SK-N-SH (cell line): ENCODE measurements at regions not wholly inside any gene's neighbourhood (a gene's known extent, or its start where the extent isn't known, plus 50 kb on each side); places are given as distances from the start of the nearest gene placed in this dataset.

Source experiments
- CTCF ChIA-PET: fragments of 300-600, 350-600 bp; formaldehyde crosslinking; extraction: SDS; loops from one replicate; lab custom pipeline; 2021; lab: Yijun Ruan, JAX
- POLR2A ChIA-PET: fragments of 350-600 bp; sonication (Branson Sonifier 250); formaldehyde crosslinking; extraction: SDS; loops from one replicate; lab custom pipeline; 2020; ENCODE audit warnings: antibody characterized with exemption, inconsistent platforms; lab: Yijun Ruan, JAX
- DNase-seq: peaks from one replicate; pipeline ENCODE4 v3.0.0; 2012
- H2AFZ ChIP-seq: fragments of 200-600 bp; sonication (generic); 2 replicates; pipeline ENCODE4 v1.8.1; 2016; ENCODE audit warnings: antibody characterized with exemption, mild to moderate bottlenecking, low read depth
- H3F3A ChIP-seq: fragments of 200-600 bp; sonication (generic); replicated peaks from 2 replicates; pipeline ENCODE3; 2016; ENCODE audit warnings: antibody characterized with exemption, mild to moderate bottlenecking; ENCODE audit not compliant: insufficient read depth
- H3K27ac ChIP-seq, 2 experiments: fragments of 200-500 bp in 1 of 2; fragments of 200-600 bp in 1 of 2; sonication (Bioruptor generic) in 1 of 2; sonication (generic), shearing (Covaris generic) in 1 of 2; 2 replicates each; pipeline versions ENCODE4 v1.5.1 to v1.6.1; 2014 to 2016; ENCODE audit warnings: low read depth in 2 of 2, inconsistent platforms in 1 of 2, low read length in 1 of 2, mild to moderate bottlenecking in 1 of 2, mixed read lengths in 1 of 2
- H3K27me3 ChIP-seq: fragments of 200-600 bp; sonication (generic), shearing (Covaris generic); 2 replicates; pipeline ENCODE4 v1.6.1; 2016; ENCODE audit warnings: mixed run types; ENCODE audit not compliant: insufficient read depth
- H3K36me3 ChIP-seq, 2 experiments: fragments of 200-500 bp in 1 of 2; fragments of 200-600 bp in 1 of 2; sonication (Bioruptor generic) in 1 of 2; sonication (generic) in 1 of 2; replicated peaks in 1 of 2; 2 replicates each; pipeline versions ENCODE3 to v1.5.1; 2014 to 2016; ENCODE audit warnings: low read length in 1 of 2, mild to moderate bottlenecking in 1 of 2; ENCODE audit not compliant: insufficient read depth in 2 of 2, control insufficient read depth in 1 of 2
- H3K4me1 ChIP-seq, 2 experiments: fragments of 200-500 bp in 1 of 2; fragments of 200-600 bp in 1 of 2; sonication (Bioruptor generic) in 1 of 2; sonication (generic), shearing (Covaris generic) in 1 of 2; 2 replicates each; pipeline versions ENCODE4 v1.5.1 to v1.6.1; 2014 to 2016; ENCODE audit warnings: low read depth in 1 of 2, low read length in 1 of 2, mixed run types in 1 of 2; ENCODE audit not compliant: insufficient read depth in 2 of 2, control insufficient read depth in 1 of 2
- H3K4me2 ChIP-seq: fragments of 200-600 bp; sonication (generic), shearing (Covaris generic); 2 replicates; pipeline ENCODE4 v1.6.1; 2017; ENCODE audit warnings: mixed run types
- H3K4me3 ChIP-seq, 2 experiments: fragments of 200-500 bp in 1 of 2; fragments of 200-600 bp in 1 of 2; sonication (Bioruptor generic) in 1 of 2; sonication (generic), shearing (Covaris generic) in 1 of 2; 2 replicates each; pipeline versions ENCODE4 v1.5.1 to v1.8.1; 2014 to 2016; ENCODE audit warnings: low read depth in 2 of 2, inconsistent platforms in 1 of 2, low read length in 1 of 2, mild to moderate bottlenecking in 1 of 2, mixed read lengths in 1 of 2, moderate library complexity in 1 of 2
- H3K79me2 ChIP-seq: fragments of 200-600 bp; sonication (generic); 2 replicates; pipeline ENCODE4 v1.8.1; 2017; ENCODE audit warnings: mild to moderate bottlenecking; ENCODE audit not compliant: insufficient read depth
- H3K9ac ChIP-seq: fragments of 200-600 bp; sonication (generic); 2 replicates; pipeline ENCODE4 v1.6.1; 2017; ENCODE audit warnings: mixed run types
- H3K9me2 ChIP-seq: fragments of 200-600 bp; sonication (generic); 2 replicates; pipeline ENCODE4 v1.6.1; 2017; ENCODE audit warnings: mixed run types
- H3K9me3 ChIP-seq: fragments of 200-600 bp; sonication (generic); 2 replicates; pipeline ENCODE4 v1.6.1; 2017; ENCODE audit warnings: mixed run types, mild to moderate bottlenecking, moderate library complexity
- H4K20me1 ChIP-seq: fragments of 200-600 bp; sonication (generic); 2 replicates; pipeline ENCODE4 v1.6.1; 2017; ENCODE audit warnings: mild to moderate bottlenecking, mixed run types; ENCODE audit not compliant: insufficient read depth
- CHD2 ChIP-seq: fragments of 150-350 bp; IDR thresholded peaks from 2 replicates; pipeline ENCODE4 v1.6.1; 2018; ENCODE audit warnings: low read length; ENCODE audit not compliant: partially characterized antibody
- EP300 ChIP-seq, 2 experiments: IDR thresholded peaks; 2 replicates each; pipeline versions ENCODE4 v1.4.0 to v1.6.1; 2012; ENCODE audit warnings: borderline replicate concordance in 1 of 2, low read depth in 1 of 2, low read length in 1 of 2
- EZH2phosphoT487 ChIP-seq: fragments of 200-600 bp; sonication (generic); IDR thresholded peaks from 2 replicates; pipeline ENCODE4 v1.6.1; 2017; ENCODE audit warnings: low read depth, mixed run types, mild to moderate bottlenecking, antibody characterized with exemption, moderate library complexity, borderline replicate concordance
- MXI1 ChIP-seq: IDR thresholded peaks from 2 replicates; pipeline ENCODE4 v1.6.1; 2012; ENCODE audit warnings: mild to moderate bottlenecking, low read depth, low read length, improper control_type of control experiment
- NFIC ChIP-seq: IDR thresholded peaks from 2 replicates; pipeline ENCODE4 v1.4.0; 2012; ENCODE audit warnings: borderline replicate concordance
- NRF1 ChIP-seq: IDR thresholded peaks from 2 replicates; pipeline ENCODE4 v1.6.1; 2012; ENCODE audit warnings: low read depth, mild to moderate bottlenecking, low read length
- RXRA ChIP-seq: IDR thresholded peaks from 2 replicates; pipeline ENCODE4 v1.4.0; 2012; ENCODE audit warnings: low read depth, mild to moderate bottlenecking, borderline replicate concordance
- SMC3 ChIP-seq: IDR thresholded peaks from 2 replicates; pipeline ENCODE4 v1.6.1; 2012; ENCODE audit warnings: low read depth, low read length, improper control_type of control experiment
- TEAD4 ChIP-seq: IDR thresholded peaks from 2 replicates; pipeline ENCODE4 v1.4.0; 2012; ENCODE audit warnings: mild to moderate bottlenecking, borderline replicate concordance; ENCODE audit not compliant: insufficient read depth
- WGBS: methylation state at CpG from one replicate; pipeline ENCODE4 v1.1.6; 2017; ENCODE audit warnings: low lambda C conversion rate; 5-methylcytosine and 5-hydroxymethylcytosine counted together
- TF ChIP-seq, protein P1 (sequence below): IDR thresholded peaks from 2 replicates; pipeline ENCODE4 v1.4.0; 2012; ENCODE audit warnings: low read depth, borderline replicate concordance
- TF ChIP-seq, protein P2 (sequence below): IDR thresholded peaks from 2 replicates; pipeline ENCODE4; 2012
- TF ChIP-seq, protein P3 (sequence below): fragments of 150-350 bp; IDR thresholded peaks from 2 replicates; pipeline ENCODE4 v1.6.1; 2016; ENCODE audit warnings: mild to moderate bottlenecking, low read depth, low read length
- TF ChIP-seq, protein P4 (sequence below): fragments of 200-600 bp; sonication (generic); IDR thresholded peaks from 2 replicates; pipeline ENCODE4 v1.6.1; 2017; ENCODE audit warnings: antibody characterized with exemption, mild to moderate bottlenecking, moderate library complexity

DNA sequence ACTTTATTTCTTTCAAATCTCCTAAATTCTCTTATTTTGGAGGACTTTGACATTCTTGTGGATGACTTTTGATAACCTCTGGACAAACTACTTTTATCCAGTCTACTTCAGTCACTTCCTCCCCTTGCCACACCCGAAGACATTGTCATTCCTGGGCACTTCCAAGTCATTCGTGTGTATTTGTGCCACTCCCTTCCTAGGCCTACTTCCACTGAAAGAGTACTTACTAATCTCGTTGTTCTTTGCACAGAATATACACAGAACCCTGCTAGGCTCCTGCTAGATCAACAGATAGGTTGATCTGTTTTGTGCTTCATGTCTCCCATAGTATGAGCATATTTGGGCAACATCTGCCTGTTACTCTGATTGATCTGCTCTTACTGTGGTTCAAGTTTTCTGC, 355.4 kb downstream of the HGF start:
- no peaks in the 10 kb centered on the region; a peak in 2 of 4 replicates for H3K4me1 ChIP-seq
- H3K27ac ChIP-seq = no peak overlapping the region
- H3K79me2 ChIP-seq = no peaks in the 10 kb centered on the region
- H3K9ac ChIP-seq = no peak overlapping the region
- H3K4me2 ChIP-seq = no peak overlapping the region
- no peak overlapping the region for H2AFZ ChIP-seq
- ChIA-PET POLR2A (no interaction called here), CTCF (no interaction called here)
- H3K27me3 ChIP-seq = no peaks in the 10 kb centered on the region
- WGBS = 57% methylated on average over 3 of the region's 3 CpGs
- no peaks in the 10 kb centered on the region for H3K9me2 ChIP-seq
- TF ChIP-seq CHD2 (no peak), EP300 (IDR thresholded peaks at IDR 0.05; ENCODE audit: borderline replicate concordance in 1 of 2, low read depth in 1 of 2, low read length in 1 of 2) (no peak), MXI1 (no peak), EZH2phosphoT487 (no peak), NFIC (no peak), TEAD4 (no peak), NRF1 (no peak), SMC3 (no peak), RXRA (no peak)
- TF ChIP-seq, protein P1, sequence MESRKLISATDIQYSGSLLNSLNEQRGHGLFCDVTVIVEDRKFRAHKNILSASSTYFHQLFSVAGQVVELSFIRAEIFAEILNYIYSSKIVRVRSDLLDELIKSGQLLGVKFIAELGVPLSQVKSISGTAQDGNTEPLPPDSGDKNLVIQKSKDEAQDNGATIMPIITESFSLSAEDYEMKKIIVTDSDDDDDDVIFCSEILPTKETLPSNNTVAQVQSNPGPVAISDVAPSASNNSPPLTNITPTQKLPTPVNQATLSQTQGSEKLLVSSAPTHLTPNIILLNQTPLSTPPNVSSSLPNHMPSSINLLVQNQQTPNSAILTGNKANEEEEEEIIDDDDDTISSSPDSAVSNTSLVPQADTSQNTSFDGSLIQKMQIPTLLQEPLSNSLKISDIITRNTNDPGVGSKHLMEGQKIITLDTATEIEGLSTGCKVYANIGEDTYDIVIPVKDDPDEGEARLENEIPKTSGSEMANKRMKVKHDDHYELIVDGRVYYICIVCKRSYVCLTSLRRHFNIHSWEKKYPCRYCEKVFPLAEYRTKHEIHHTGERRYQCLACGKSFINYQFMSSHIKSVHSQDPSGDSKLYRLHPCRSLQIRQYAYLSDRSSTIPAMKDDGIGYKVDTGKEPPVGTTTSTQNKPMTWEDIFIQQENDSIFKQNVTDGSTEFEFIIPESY = no peak
- TF ChIP-seq, protein P2, sequence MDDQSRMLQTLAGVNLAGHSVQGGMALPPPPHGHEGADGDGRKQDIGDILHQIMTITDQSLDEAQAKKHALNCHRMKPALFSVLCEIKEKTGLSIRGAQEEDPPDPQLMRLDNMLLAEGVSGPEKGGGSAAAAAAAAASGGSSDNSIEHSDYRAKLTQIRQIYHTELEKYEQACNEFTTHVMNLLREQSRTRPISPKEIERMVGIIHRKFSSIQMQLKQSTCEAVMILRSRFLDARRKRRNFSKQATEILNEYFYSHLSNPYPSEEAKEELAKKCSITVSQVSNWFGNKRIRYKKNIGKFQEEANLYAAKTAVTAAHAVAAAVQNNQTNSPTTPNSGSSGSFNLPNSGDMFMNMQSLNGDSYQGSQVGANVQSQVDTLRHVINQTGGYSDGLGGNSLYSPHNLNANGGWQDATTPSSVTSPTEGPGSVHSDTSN = no peak
- TF ChIP-seq, protein P3, sequence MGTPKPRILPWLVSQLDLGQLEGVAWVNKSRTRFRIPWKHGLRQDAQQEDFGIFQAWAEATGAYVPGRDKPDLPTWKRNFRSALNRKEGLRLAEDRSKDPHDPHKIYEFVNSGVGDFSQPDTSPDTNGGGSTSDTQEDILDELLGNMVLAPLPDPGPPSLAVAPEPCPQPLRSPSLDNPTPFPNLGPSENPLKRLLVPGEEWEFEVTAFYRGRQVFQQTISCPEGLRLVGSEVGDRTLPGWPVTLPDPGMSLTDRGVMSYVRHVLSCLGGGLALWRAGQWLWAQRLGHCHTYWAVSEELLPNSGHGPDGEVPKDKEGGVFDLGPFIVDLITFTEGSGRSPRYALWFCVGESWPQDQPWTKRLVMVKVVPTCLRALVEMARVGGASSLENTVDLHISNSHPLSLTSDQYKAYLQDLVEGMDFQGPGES = no peak
- TF ChIP-seq, protein P4, sequence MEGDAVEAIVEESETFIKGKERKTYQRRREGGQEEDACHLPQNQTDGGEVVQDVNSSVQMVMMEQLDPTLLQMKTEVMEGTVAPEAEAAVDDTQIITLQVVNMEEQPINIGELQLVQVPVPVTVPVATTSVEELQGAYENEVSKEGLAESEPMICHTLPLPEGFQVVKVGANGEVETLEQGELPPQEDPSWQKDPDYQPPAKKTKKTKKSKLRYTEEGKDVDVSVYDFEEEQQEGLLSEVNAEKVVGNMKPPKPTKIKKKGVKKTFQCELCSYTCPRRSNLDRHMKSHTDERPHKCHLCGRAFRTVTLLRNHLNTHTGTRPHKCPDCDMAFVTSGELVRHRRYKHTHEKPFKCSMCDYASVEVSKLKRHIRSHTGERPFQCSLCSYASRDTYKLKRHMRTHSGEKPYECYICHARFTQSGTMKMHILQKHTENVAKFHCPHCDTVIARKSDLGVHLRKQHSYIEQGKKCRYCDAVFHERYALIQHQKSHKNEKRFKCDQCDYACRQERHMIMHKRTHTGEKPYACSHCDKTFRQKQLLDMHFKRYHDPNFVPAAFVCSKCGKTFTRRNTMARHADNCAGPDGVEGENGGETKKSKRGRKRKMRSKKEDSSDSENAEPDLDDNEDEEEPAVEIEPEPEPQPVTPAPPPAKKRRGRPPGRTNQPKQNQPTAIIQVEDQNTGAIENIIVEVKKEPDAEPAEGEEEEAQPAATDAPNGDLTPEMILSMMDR = no peak
- H4K20me1 ChIP-seq = no peaks in the 10 kb centered on the region
- H3K4me3 ChIP-seq = no peak overlapping the region
- no peaks in the 10 kb centered on the region for H3K9me3 ChIP-seq
- no peak for DNase-seq
- H3F3A ChIP-seq = no peaks in the 10 kb centered on the region
- no peaks in the 10 kb centered on the region for H3K36me3 ChIP-seq
